GM12872 (cell line): ENCODE measurements at regions not wholly inside any gene's neighbourhood (a gene's known extent, or its start where the extent isn't known, plus 50 kb on each side); places are given as distances from the start of the nearest gene placed in this dataset.
A peak's percentile ranks its signal among the peaks of the same experiment; 100 is the strongest.

ENCODE experiments used
- CTCF ChIP-seq: IDR thresholded peaks from 3 replicates; pipeline ENCODE4 v1.5.1; 2011; ENCODE audit warnings: low read depth, mild to moderate bottlenecking, low read length, moderate library complexity; ENCODE audit not compliant: insufficient read depth

GRCh38 chr13:21291840-21292239, 115.4 kb downstream of the MRPL57 start:
- TF ChIP-seq CTCF = no peak

- TF ChIP-seq CTCF = peak; percentile 64
These were observed 120.5 kb downstream of the MRPL57 start for GRCh38 chr13:21296991-21297390.

GRCh38 chr13:21297447-21297846, 121.0 kb downstream of the MRPL57 start:
- no peak for TF ChIP-seq CTCF

GRCh38 chr13:21297914-21298831, 121.7 kb downstream of the MRPL57 start:
- peak; percentile 86 for TF ChIP-seq CTCF

- TF ChIP-seq CTCF = no peak
These were observed 127.8 kb downstream of the MRPL57 start for GRCh38 chr13:21304256-21304655.

- TF ChIP-seq CTCF = no peak
These were observed 132.4 kb downstream of the MRPL57 start for GRCh38 chr13:21308906-21309305.

GRCh38 chr13:21309542-21310172, 133.2 kb downstream of the MRPL57 start:
- no peak for TF ChIP-seq CTCF
